HG03108 (cell line): ENCODE measurements at regions not wholly inside any gene's neighbourhood (a gene's known extent, or its start where the extent isn't known, plus 50 kb on each side); places are given as distances from the start of the nearest gene placed in this dataset.

Experiments
- ATAC-seq: cut with Tn5 transposase; IDR thresholded peaks from one replicate; pipeline ENCODE4 v1.9.1; 2021; ENCODE audit warnings: moderate library complexity; ENCODE audit not compliant: unreplicated experiment

GRCh38 chr2:191512874-191513273, 165.1 kb upstream of the NABP1 start:
- ATAC-seq, result no peak

DNA sequence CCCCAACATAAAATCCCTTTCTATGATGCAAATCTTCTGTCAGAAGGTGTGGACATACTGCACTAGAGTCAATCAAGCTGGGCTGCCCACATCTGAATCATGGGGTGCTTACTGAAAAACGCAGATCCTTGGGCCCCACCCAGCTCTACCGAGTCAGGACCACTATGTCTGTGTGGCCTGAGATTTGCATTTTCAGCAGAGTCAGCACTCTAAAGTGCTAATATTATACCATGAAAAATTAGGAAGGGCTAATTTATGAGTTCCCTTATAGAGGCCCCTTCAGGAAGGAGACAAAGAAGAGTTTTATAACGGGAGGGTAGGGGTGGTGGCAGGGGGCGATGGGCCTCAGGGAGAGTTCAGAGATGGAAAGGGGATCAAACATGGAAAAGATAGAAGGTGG, 163.3 kb upstream of the NABP1 start:
- ATAC-seq, result no peak

- ATAC-seq, result no peak
These were observed 162.4 kb upstream of the NABP1 start for GRCh38 chr2:191515551-191515950.

DNA sequence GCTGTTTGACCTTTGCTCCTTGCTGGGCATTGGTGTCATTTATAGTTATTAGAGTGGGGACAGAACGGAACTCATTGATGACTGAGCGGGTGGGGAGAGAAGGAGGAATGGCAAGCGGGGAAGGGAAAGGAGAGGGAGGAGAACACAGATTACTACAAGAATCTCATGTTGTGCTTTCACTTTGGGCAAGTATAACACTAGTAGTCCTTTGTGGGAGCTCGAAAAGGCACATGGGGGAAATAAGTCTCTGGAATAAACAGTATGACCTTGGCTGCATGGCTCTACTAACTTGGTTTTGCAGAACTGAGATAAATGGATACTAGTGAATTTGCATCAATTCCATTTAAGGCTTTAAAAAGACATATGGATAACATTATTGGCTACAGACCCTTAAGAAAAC, 161.7 kb upstream of the NABP1 start:
- ATAC-seq, result no peak

GRCh38 chr2:191521608-191522208, 156.2 kb upstream of the NABP1 start:
- no peak for ATAC-seq

- ATAC-seq, result no peak
These were observed 155.3 kb upstream of the NABP1 start for GRCh38 chr2:191522478-191523120.

- ATAC-seq, result no peak
These were observed 151.8 kb upstream of the NABP1 start for GRCh38 chr2:191526091-191526490.

DNA sequence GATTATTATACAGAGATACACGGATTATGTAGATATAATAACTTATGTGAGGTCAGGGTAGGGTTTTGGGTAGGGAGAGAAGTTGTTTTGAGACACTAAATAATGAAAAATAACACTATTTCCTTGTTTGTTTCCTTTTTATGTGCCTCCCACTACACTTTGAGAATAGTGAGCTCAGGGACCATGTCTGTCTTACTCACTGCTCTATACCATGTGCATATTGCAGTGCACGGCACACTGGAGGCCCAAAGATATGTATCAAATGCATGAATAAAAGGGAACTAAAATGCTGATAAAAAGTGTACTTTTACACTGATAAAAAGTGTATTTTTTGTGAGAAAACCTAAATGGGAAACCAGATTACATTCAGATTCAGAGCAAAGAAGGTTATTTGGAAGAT, 151.4 kb upstream of the NABP1 start:
- no peak for ATAC-seq

DNA sequence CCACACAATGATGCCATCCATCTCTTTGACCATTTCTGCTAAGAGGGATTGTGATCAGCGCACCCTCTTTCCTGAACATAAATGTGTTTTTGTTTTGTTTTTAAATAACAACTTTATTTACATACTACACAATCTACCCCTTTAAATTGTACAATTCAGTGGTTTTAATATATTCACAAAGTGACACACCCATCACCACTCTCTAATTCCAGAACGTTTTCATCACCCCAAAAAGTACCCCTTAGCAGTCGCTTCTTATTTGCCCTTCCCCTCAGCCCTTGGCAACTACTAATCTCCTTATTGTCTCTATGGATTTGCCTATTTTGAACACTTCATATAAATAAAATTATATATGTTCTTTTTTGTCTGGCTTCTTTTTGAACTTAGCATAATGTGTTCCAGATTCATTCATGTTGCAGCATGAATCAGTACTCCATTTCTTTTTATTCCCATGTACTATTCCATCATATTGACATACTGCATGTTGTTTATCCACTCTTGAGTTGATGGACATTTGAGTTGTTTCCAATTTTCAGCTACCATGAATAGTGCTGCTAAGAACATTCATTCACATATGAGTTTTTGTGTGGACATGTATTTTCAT, 150.9 kb upstream of the NABP1 start:
- no peak for ATAC-seq

DNA sequence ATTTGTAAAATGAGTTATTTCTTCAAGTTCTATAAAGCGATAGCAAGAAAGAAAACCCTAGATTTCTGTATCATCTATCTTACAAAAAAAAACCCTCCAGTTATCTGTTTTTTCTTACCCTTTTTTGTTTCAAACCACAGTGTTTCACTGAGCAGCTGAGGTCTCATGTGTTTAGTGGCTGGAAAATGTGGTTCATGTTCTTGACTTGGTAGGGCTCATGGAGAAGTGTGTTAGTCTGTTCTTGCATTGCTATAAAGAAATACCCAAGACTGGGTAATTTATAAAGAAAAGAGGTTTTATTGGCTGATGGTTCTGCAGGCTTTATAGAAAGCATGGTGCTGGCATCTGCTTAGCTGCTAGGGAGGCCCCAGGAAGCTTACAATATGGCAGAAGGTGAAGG, 147.3 kb upstream of the NABP1 start:
- no peak for ATAC-seq

- ATAC-seq, result no peak
These were observed 144.2 kb upstream of the NABP1 start for GRCh38 chr2:191533693-191534180.

DNA sequence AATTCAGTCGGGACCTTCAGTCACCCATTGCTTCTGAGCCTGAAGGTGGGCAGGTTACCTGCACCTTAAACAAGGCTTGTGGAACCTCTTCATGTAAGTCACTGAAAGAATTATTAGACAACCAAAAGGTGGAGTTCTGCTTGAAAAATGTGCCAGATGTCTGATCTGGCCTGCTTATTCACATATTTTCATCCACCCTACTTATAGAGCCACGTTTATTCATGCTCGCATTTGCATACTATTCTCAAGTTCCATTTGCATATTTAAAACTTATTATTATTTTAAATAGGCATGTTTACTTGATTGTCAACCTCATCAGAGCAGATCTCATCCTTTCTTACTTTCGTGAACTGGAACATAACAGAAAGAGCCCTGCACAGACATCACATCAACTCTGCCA, 140.0 kb upstream of the NABP1 start:
- no peak for ATAC-seq

GRCh38 chr2:191538334-191538903, 139.5 kb upstream of the NABP1 start:
- ATAC-seq, result no peak

- ATAC-seq, result no peak
These were observed 138.9 kb upstream of the NABP1 start for GRCh38 chr2:191539068-191539467.

- ATAC-seq, result no peak
These were observed 137.3 kb upstream of the NABP1 start for GRCh38 chr2:191540681-191541080.

GRCh38 chr2:191543708-191544107, 134.2 kb upstream of the NABP1 start:
- no peak for ATAC-seq

GRCh38 chr2:191544461-191545062, 133.4 kb upstream of the NABP1 start:
- no peak for ATAC-seq

GRCh38 chr2:191545361-191545760, 132.6 kb upstream of the NABP1 start:
- ATAC-seq, result no peak

- no peak for ATAC-seq
These were observed 125.9 kb upstream of the NABP1 start for GRCh38 chr2:191552066-191552465.

DNA sequence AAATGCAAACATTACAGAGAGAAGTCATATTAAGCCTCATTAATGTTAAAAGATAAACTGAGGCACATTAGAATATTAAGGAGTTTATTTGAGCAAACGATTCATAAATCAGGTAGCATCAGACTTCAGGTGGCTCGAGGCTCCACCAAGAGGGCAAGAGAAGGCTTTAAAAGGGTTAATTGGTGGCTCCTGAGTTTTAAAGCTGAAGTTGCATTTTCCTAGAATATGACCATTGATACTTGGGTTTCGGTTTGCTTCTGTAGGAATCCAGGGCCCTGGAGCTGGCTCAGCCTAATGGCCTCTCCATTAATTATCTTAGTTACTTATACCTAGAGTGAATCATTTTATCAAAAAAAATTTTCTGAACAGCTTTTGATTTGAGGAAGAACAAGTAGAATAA, 123.7 kb upstream of the NABP1 start:
- no peak for ATAC-seq

DNA sequence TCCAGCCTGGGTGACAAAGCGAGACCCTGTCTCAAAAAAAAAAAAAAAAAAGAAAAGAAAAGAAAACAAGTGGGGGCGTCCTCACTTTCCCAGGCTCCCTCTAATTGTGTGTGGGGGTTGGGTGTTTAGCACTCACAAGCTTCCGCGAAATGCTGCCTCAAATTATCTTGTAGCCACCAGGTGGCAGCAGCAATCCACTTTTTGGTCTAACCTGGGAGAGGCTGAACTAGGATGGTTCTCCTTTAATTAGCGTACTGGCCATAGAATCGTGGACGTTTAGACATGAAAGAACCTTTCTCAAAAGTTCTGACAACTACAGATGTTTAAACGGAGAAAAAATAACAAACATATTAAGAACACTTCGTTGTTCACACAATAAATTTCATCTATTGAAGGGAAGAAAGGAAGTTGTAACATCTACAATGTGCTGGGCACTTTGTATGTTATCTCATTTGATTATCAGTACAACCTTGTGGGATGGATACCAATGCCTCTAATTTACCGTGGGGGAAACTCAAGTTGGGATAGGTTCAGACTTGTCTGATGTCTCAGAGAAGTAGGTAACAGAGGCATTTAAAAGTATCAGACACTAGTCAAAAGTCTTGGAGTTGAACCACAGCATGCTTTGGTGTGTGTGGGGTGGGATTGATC, 122.7 kb upstream of the NABP1 start:
- ATAC-seq, result peak; percentile 89
